GM23248 (cell line): ENCODE measurements at regions not wholly inside any gene's neighbourhood (a gene's known extent, or its start where the extent isn't known, plus 50 kb on each side); places are given as distances from the start of the nearest gene placed in this dataset.

Source experiments
- EZH2 ChIP-seq: fragments of 200-600 bp; sonication (generic); IDR thresholded peaks from 2 replicates; pipeline ENCODE4 v1.6.1; 2018; ENCODE audit warnings: antibody characterized with exemption, mild to moderate bottlenecking; ENCODE audit not compliant: insufficient read depth, poor library complexity, severe bottlenecking
- EZH2phosphoT487 ChIP-seq: fragments of 200-600 bp; sonication (generic); IDR thresholded peaks from 2 replicates; pipeline ENCODE4 v1.6.1; 2018; ENCODE audit warnings: antibody characterized with exemption, moderate library complexity, mild to moderate bottlenecking, low read depth; ENCODE audit not compliant: insufficient read depth

- TF ChIP-seq EZH2 (no peak), EZH2phosphoT487 (no peak)
These were observed 431.7 kb upstream of the CTNND2 start for GRCh38 chr5:12335938-12336337.
